Fibroblast of the aortic adventitia (primary cell): ENCODE measurements at regions not wholly inside any gene's neighbourhood (a gene's known extent, or its start where the extent isn't known, plus 50 kb on each side); places are given as distances from the start of the nearest gene placed in this dataset.

Experiments used
- DNase-seq: peaks from one replicate; pipeline ENCODE4 v3.0.0-alpha.2; 2010; ENCODE audit warnings: low read depth
- H3K4me3 ChIP-seq: 2 replicates; pipeline ENCODE4 v1.5.1; 2011; ENCODE audit warnings: low read depth, mild to moderate bottlenecking, control low read depth, low read length, moderate library complexity
- TF ChIP-seq, protein P1 (sequence below): IDR thresholded peaks from 2 replicates; pipeline ENCODE4 v1.5.1; 2011; ENCODE audit warnings: mild to moderate bottlenecking, low read length, control low read depth, inconsistent platforms; ENCODE audit not compliant: insufficient read depth

DNA sequence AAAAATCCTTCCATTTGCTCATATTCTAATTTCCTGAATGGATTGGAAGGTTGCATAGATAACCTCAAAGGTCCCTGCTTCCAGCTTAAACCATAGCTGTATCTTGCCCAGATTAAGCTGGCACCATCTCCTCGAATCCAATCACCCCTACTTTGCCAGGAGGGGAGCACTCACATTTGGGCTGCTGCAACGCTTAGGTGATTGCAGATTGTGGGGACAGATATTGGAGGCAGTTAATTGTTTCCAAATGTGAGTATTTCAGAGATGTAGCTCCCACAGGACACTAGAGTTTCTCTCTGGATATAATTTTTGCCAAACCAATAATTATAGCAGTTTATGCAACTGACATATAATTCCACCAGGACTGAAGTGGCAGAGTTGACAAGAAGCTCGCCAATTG lies 53.5 kb upstream of the ACSL1 start:
- TF ChIP-seq, protein P1, sequence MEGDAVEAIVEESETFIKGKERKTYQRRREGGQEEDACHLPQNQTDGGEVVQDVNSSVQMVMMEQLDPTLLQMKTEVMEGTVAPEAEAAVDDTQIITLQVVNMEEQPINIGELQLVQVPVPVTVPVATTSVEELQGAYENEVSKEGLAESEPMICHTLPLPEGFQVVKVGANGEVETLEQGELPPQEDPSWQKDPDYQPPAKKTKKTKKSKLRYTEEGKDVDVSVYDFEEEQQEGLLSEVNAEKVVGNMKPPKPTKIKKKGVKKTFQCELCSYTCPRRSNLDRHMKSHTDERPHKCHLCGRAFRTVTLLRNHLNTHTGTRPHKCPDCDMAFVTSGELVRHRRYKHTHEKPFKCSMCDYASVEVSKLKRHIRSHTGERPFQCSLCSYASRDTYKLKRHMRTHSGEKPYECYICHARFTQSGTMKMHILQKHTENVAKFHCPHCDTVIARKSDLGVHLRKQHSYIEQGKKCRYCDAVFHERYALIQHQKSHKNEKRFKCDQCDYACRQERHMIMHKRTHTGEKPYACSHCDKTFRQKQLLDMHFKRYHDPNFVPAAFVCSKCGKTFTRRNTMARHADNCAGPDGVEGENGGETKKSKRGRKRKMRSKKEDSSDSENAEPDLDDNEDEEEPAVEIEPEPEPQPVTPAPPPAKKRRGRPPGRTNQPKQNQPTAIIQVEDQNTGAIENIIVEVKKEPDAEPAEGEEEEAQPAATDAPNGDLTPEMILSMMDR = no peak
- no peak overlapping the region for H3K4me3 ChIP-seq
- no peak for DNase-seq

DNA sequence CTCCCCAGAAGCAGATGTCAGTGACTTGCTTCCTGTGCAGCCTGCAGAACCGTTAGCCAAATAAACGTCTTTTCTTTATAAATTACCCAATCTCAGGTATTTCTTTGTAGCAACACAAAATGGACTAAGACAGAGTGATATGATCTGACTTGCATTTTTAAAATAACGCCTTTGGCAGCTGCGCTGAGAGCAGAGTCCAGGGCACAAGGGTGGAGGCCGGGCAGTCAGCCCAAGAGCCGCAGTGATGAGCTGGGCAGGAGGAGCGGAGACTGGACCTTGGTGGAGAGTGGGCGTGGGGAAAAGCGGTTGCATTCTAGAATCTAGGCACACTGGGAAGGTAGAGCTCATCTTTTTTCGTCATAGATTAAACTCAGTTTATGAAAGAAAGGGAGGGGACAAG lies 56.5 kb upstream of the ACSL1 start:
- H3K4me3 ChIP-seq = no peak overlapping the region
- TF ChIP-seq, protein P1 = no peak
- no peak for DNase-seq

GRCh38 chr4:184883024-184883423 lies 57.3 kb upstream of the ACSL1 start:
- TF ChIP-seq, protein P1 = no peak
- no peak overlapping the region for H3K4me3 ChIP-seq

DNA sequence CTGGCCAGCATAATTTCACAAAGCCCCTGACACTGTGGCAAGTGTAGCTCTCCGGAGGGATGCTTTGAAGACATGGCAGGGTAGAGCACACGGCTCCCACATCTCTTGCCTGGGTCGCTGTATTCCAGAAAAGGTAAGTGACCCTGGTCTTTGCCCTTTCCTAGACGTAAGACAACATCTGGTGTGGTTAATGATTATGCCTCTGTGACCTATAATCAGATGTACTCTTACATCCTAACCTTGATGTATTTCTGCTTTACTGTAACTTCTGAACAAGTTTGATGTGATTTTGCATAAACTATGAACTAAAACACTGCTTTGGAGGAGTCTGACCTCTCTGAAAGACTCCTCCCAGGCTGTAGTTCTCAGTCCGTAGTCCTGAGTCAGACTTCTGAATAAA lies 59.1 kb upstream of the ACSL1 start:
- no peak for DNase-seq
- TF ChIP-seq, protein P1 = no peak
- no peak overlapping the region for H3K4me3 ChIP-seq

More at GRCh38 chr4:184883024-184883423, 57.3 kb upstream of the ACSL1 start:
- no peak for DNase-seq

DNA sequence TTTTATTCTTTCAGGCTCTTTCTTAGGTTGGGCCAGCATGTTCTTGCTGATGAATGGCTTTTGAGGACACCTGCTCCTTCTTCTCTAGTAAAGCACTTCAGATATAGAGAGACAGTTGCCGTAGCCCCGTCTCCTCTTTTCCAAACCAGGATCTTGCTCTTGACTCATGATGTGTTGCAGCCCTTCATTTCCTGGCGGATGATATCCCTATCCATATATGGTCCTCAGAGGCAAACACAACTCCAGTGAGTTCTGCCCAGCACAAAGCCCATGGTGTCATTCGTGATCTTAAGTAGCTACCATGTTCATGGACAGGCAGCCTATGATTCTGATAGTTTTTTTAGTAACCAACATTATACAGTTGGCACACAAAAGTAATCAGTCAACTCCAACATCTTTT lies 59.8 kb upstream of the ACSL1 start:
- no peak for DNase-seq
- TF ChIP-seq, protein P1 = no peak
- H3K4me3 ChIP-seq = no peak overlapping the region

DNA sequence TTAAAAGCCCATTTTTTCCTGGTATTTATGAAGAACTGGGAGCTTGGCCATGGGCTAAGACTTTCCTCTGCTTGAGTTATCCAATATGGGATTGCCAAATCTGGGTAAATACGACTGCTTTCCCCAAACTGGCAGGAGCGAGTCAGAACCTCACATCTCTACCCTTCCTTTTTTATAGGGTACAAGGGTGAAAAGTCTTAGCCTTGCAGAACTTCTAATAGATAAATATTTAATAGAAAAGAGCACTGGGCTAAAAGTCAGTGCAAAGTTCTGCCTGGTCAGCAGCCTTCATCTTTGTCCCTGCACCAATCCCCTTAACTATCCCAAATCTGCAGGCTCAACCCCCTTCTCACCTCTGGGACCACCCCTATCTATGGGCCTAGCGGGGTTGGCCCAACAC lies 61.6 kb upstream of the ACSL1 start:
- DNase-seq = no peak
- TF ChIP-seq, protein P1 = no peak
- H3K4me3 ChIP-seq = no peak overlapping the region

GRCh38 chr4:184887947-184888346 lies 62.2 kb upstream of the ACSL1 start:
- DNase-seq = no peak
- TF ChIP-seq, protein P1 = no peak
- H3K4me3 ChIP-seq = no peak overlapping the region
